Heart left ventricle (tissue), 16 donors: ENCODE measurements at regions not wholly inside any gene's neighbourhood (a gene's known extent, or its start where the extent isn't known, plus 50 kb on each side); places are given as distances from the start of the nearest gene placed in this dataset.

Experiments used
- ATAC-seq, 4 donors: fragments of 200-7000 bp; cut with Tn5 transposase; one replicate each; pipeline ENCODE4 v1.9.1; 2020 to 2022; ENCODE audit warnings: moderate library complexity in 4 of 4, mild to moderate bottlenecking in 3 of 4, moderate number of reproducible peaks in 1 of 4
- DNase-seq, 5 donors: peaks; one replicate each; pipeline ENCODE4 v3.0.0-alpha.2; 2020
- H3K27ac ChIP-seq, 12 donors: fragments of 200-600 bp; sonication (generic) in 4 of 12; one replicate each; pipeline versions ENCODE4 v1.5.0 to v1.8.0; 2016 to 2022; ENCODE audit warnings: mild to moderate bottlenecking in 2 of 12
- H3K27me3 ChIP-seq, 9 donors: fragments of 200-600 bp; sonication (generic) in 2 of 9; one replicate each; pipeline versions ENCODE4 v1.5.1 to v1.8.0; 2016 to 2022; ENCODE audit warnings: mild to moderate bottlenecking in 3 of 9
- H3K36me3 ChIP-seq, 9 donors: fragments of 200-600 bp; sonication (generic) in 2 of 9; one replicate each; pipeline versions ENCODE4 v1.5.0 to v1.8.0; 2018 to 2022; ENCODE audit warnings: mild to moderate bottlenecking in 2 of 9
- H3K4me1 ChIP-seq, 12 donors: fragments of 200-600 bp; sonication (generic) in 4 of 12; one replicate each; pipeline versions ENCODE4 v1.5.0 to v1.8.0; 2016 to 2022; ENCODE audit warnings: mild to moderate bottlenecking in 3 of 12
- H3K4me3 ChIP-seq, 12 donors: fragments of 200-600 bp; sonication (generic) in 4 of 12; one replicate each; pipeline versions ENCODE4 v1.5.0 to v1.8.0; 2017 to 2022; ENCODE audit warnings: mild to moderate bottlenecking in 9 of 12, moderate library complexity in 4 of 12
- H3K9me3 ChIP-seq, 12 donors: fragments of 200-600 bp; sonication (generic) in 4 of 12; one replicate each; pipeline versions ENCODE4 v1.5.0 to v1.8.0; 2016 to 2022; ENCODE audit warnings: mild to moderate bottlenecking in 1 of 12
- CTCF ChIP-seq, 12 donors: fragments of 200-600 bp; sonication (generic) in 4 of 12; IDR thresholded peaks; one replicate each; pipeline versions ENCODE4 v1.5.0 to v1.8.0; 2018 to 2022; ENCODE audit warnings: antibody characterized with exemption in 12 of 12, mild to moderate bottlenecking in 5 of 12
- POLR2A ChIP-seq, 2 donors: fragments of 450-650 bp; IDR thresholded peaks; one replicate each; pipeline ENCODE4 v1.6.1; 2017; ENCODE audit warnings: antibody characterized with exemption in 2 of 2, mild to moderate bottlenecking in 2 of 2, moderate library complexity in 2 of 2
- WGBS, 4 donors: extraction: QIAGEN DNeasy Blood & Tissue Kit in 2 of 4; methylation state at CpG; one replicate each; pipeline versions ENCODE4 v1.1.5 to v1.1.7; 2013 to 2018; 5-methylcytosine and 5-hydroxymethylcytosine counted together
- intact Hi-C, 10 donors: fragments of 100-400 bp; cut with DNase I; formaldehyde crosslinking; loops; one replicate each; pipeline versions ENCODE4 v1.11.1 to v1.14.2; 2022
- donor health status: ischemic (EF 13 %, LVEDD 7.1; RV severe dilation, severe dysfunction).
- donor health status: healthy with polysubstance abuse.
- donor health status: DM: no; HTN: yes; CAD: no.
- donor health status: DM: no; HTN: no; CAD: no.
- donor health status: ischemic (EF 25% LVEDD 6.9; RV normal size, moderate dysfunction).
- donor health status: ischemic (EF 25% LVEDD 5.7; RV mildly dilated, moderate dysfunction).
- donor health status: healthy.
- donor health status: DM: yes; HTN: yes; CAD: no.
- donor health status: ischemic (EF 35%, LVEDD 5.7; RV mildly dilated, moderate dysfunction).
- donor health status: nonischemic (EF 11% LVEDD 7.7; RV severe dilation, severe dysfunction).
- donor health status: DM: yes; HTN: yes; CAD: no.
- donor health status: PGD.
- donor health status: ischemic (EF 29% LVEDD 5.4; RV normal size, mild dysfunction).
- donor health status: nonischemic (EF 23%, LVEDD 6.1; RV moderate dilation, normal function).

DNA sequence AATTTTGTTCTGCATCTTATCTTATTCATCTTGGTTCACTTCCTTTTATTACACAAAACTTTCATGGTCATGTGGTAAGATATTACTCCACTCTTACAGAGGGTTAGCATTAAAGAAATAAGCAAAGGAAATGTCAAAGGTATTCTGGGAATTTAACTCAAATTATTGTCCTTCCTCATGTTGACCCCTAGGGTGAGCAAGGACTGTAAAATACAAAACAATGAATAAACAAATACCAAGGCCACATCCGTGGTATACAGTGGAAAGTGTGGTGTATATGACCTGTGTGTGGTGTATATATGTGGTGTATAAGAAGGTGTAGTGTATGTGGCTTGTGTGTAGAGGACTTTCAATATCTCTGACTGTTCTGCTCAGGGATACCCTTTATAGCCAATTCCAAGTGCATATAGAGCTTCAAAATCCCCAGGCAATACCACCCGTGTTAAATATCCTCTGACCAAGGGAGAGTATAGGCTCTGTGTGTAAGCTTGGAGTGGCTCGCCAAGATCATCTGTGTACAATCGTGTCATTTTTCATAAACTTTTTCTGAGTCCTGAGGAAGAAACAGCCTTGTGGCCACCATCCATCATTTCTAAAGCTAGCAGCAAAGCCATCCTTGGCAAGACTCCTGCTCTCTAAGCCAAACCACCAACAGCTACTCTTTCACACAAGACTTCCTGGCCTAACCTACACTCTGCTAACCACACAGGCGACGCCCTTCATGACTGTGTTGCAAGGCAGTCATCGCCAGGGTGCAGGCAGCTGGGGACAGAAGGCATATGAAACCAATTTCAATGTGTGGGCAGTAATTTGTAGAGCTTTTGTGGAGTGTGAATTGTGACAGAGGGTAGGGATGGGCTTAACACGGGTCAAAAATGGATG, 548.0 kb downstream of the ETS1 start:
- Histone ChIP-seq H3K9me3 (no peaks in the 10 kb centered on the region), H3K27ac (peak overlapping the region in 1 of 12 donors; percentile 72), H3K4me1 (peaks cover 0 to 39% (median 0%) of the 10 kb centered on the region in 12 donors), H3K36me3 (no peaks in the 10 kb centered on the region), H3K27me3 (peaks cover 0 to 15% (median 0%) of the 10 kb centered on the region in 9 donors), H3K4me3 (peak overlapping the region in 1 of 12 donors; percentile 19)
- peak in 3 of 4 donors; percentile 66 to 92 (median 78) for ATAC-seq
- intact Hi-C loops, result loop anchor here in 9 of 10 donors (5.0 to 10.0 kb wide), 7 partner anchors 118 to 1705 kb away; partner anchors contain the start of gene KCNJ1 (in 1 of the 9)
- TF ChIP-seq POLR2A (IDR thresholded peaks at IDR 0.05) (no peak), CTCF (IDR thresholded peaks at IDR 0.05) (peak in 2 of 12 donors; percentile 7 to 16)
- peak in 4 of 5 donors; percentile 23 to 74 (median 32) for DNase-seq
- WGBS, 4 donors, result 70 to 79% (median 76%) methylated on average over 8 of the region's 8 CpGs

- peaks cover 0 to 32% (median 0%) of the 10 kb centered on the region in 12 donors for H3K4me1 ChIP-seq
- TF ChIP-seq POLR2A (IDR thresholded peaks at IDR 0.05), result no peak
- TF ChIP-seq CTCF (IDR thresholded peaks at IDR 0.05), result no peak
- DNase-seq (no peak), ATAC-seq (no peak)
- intact Hi-C loops, result loop anchor here in 9 of 10 donors (5.0 to 10.0 kb wide), 7 partner anchors 121 to 1708 kb away; partner anchors contain the start of gene KCNJ1 (in 1 of the 9)
- H3K9me3 ChIP-seq, result no peaks in the 10 kb centered on the region
- H3K27ac ChIP-seq, result peak overlapping the region in 1 of 12 donors; percentile 42
- H3K36me3 ChIP-seq, result no peaks in the 10 kb centered on the region
- peak overlapping the region in 1 of 12 donors; percentile 18 for H3K4me3 ChIP-seq
- H3K27me3 ChIP-seq, result peaks cover 0 to 12% (median 0%) of the 10 kb centered on the region in 9 donors
- 71 to 88% (median 78%) methylated on average over 4 of the region's 4 CpGs for WGBS, 4 donors
Observed at GRCh38 chr11:128036556-128037093, 550.7 kb downstream of the ETS1 start.

DNA sequence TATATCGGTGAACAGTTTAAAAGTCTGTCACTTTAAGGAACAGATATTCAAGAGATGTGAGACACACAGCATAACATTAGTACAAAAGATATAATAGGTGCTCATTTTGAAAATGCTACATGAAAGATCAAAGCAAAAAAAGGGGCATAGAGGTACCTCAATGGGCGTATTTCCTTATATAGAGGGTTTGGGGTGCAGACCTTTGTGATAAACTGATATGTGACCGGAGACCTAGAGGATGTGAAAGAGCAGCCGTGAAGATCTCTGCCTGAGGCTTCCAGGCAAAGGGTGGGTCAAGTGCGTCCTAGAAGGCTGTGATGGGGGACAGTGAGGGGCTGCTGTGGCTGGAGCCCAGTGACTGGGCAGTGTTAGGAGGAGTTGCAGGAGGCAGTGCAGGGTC, 551.4 kb downstream of the ETS1 start:
- Histone ChIP-seq H3K27ac (peak overlapping the region in 1 of 12 donors; percentile 42), H3K4me1 (peaks cover 0 to 31% (median 0%) of the 10 kb centered on the region in 12 donors), H3K4me3 (peak overlapping the region in 1 of 12 donors; percentile 18), H3K27me3 (peaks cover 0 to 12% (median 0%) of the 10 kb centered on the region in 9 donors), H3K9me3 (no peaks in the 10 kb centered on the region), H3K36me3 (no peaks in the 10 kb centered on the region)
- ATAC-seq (no peak), DNase-seq (no peak)
- WGBS, 4 donors, result 81 to 85% (median 84%) methylated on average over 5 of the region's 5 CpGs
- no peak for TF ChIP-seq CTCF (IDR thresholded peaks at IDR 0.05)
- TF ChIP-seq POLR2A (IDR thresholded peaks at IDR 0.05), result no peak
- intact Hi-C loops, result loop anchor here in 9 of 10 donors (5.0 to 10.0 kb wide), 7 partner anchors 121 to 1709 kb away; partner anchors contain the start of gene KCNJ1 (in 1 of the 9)
